IMR-90 (cell line): ENCODE measurements at regions not wholly inside any gene's neighbourhood (a gene's known extent, or its start where the extent isn't known, plus 50 kb on each side); places are given as distances from the start of the nearest gene placed in this dataset.

Experiments used
- CEBPB ChIP-seq: IDR thresholded peaks from 2 replicates; pipeline ENCODE4 v1.6.1; 2012; ENCODE audit warnings: low read depth, low read length, improper control_type of control experiment
- CHD1 ChIP-seq: IDR thresholded peaks from 2 replicates; pipeline ENCODE4 v1.6.1; 2012; ENCODE audit warnings: low read depth, low read length, improper control_type of control experiment
- CTCF ChIP-seq: conservative IDR thresholded peaks from 2 replicates; pipeline ENCODE4 v1.5.1; 2012; ENCODE audit warnings: mild to moderate bottlenecking, low read depth, low read length, improper control_type of control experiment
- FOS ChIP-seq: fragments of 150-350 bp; IDR thresholded peaks from 2 replicates; pipeline ENCODE4 v1.6.1; 2016; ENCODE audit warnings: low read depth, low read length
- MXI1 ChIP-seq: IDR thresholded peaks from 2 replicates; pipeline ENCODE4 v1.6.1; 2012; ENCODE audit warnings: low read depth, mild to moderate bottlenecking, low read length, moderate library complexity, borderline replicate concordance
- POLR2A ChIP-seq: IDR thresholded peaks from 2 replicates; pipeline ENCODE4 v1.6.1; 2012; ENCODE audit warnings: mild to moderate bottlenecking, low read depth, low read length
- RAD21 ChIP-seq: IDR thresholded peaks from 2 replicates; pipeline ENCODE4 v1.6.1; 2012; ENCODE audit warnings: low read length, improper control_type of control experiment
- TF ChIP-seq, protein P1 (sequence below): fragments of 150-350 bp; IDR thresholded peaks from 2 replicates; pipeline ENCODE4 v1.6.1; 2017; ENCODE audit warnings: mild to moderate bottlenecking, antibody characterized with exemption, low read length, low read depth

DNA sequence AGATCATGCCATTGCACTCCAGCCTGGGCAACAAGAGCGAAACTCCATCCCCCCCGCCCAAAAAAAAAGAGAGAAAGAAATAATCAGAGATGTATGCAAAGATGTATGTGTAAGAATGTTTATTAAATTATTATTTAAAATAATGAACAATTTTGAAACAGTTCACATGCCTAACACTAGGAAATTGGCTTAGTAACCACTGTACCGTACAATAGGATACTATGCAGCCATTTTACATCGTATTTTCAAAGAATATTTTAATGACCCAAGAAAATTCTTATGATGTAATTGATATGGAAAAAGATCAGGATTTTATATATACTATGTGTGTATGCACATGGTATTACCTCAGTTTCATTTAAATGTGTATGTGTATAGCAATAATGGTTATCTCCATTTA, 190.5 kb downstream of the ZFP36L2 start:
- TF ChIP-seq CTCF (no peak), CHD1 (no peak), RAD21 (no peak), POLR2A (no peak), FOS (no peak), CEBPB (no peak), MXI1 (no peak)
- TF ChIP-seq, protein P1, sequence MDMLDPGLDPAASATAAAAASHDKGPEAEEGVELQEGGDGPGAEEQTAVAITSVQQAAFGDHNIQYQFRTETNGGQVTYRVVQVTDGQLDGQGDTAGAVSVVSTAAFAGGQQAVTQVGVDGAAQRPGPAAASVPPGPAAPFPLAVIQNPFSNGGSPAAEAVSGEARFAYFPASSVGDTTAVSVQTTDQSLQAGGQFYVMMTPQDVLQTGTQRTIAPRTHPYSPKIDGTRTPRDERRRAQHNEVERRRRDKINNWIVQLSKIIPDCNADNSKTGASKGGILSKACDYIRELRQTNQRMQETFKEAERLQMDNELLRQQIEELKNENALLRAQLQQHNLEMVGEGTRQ: no peak
